Tibial nerve (tissue), 4 donors: ENCODE measurements at regions not wholly inside any gene's neighbourhood (a gene's known extent, or its start where the extent isn't known, plus 50 kb on each side); places are given as distances from the start of the nearest gene placed in this dataset.

Experiments
- DNase-seq, 2 donors: peaks; one replicate each; pipeline ENCODE4 v3.0.0-alpha.2; 2019; ENCODE audit warnings: low spot score in 2 of 2
- H3K27ac ChIP-seq, 4 donors: fragments of 200-600 bp; sonication (generic) in 3 of 4; one replicate each; pipeline ENCODE4 v1.5.1; 2017 to 2019; ENCODE audit warnings: mild to moderate bottlenecking in 1 of 4
- H3K27me3 ChIP-seq, 2 donors: fragments of 200-600 bp; sonication (generic) in 1 of 2; one replicate each; pipeline versions ENCODE4 v1.5.1 to v1.6.0; 2017 to 2019
- H3K36me3 ChIP-seq, 3 donors: fragments of 200-600 bp; sonication (generic); one replicate each; pipeline ENCODE4 v1.5.1; 2018 to 2019
- H3K4me1 ChIP-seq, 4 donors: fragments of 200-600 bp; sonication (generic) in 3 of 4; one replicate each; pipeline ENCODE4 v1.5.1; 2017 to 2019
- H3K4me3 ChIP-seq, 4 donors: fragments of 200-600 bp; sonication (generic) in 3 of 4; one replicate each; pipeline ENCODE4 v1.5.1; 2017 to 2019; ENCODE audit warnings: mild to moderate bottlenecking in 1 of 4, moderate library complexity in 1 of 4
- H3K9me3 ChIP-seq, 4 donors: fragments of 200-600 bp; sonication (generic) in 3 of 4; one replicate each; pipeline ENCODE4 v1.5.1; 2017 to 2019
- EP300 ChIP-seq, 2 donors: sonication (generic); formaldehyde crosslinking; IDR thresholded peaks; one replicate each; pipeline ENCODE4 v1.6.1; 2017; ENCODE audit warnings: antibody characterized with exemption in 2 of 2, mild to moderate bottlenecking in 1 of 2
- POLR2A ChIP-seq, 2 donors: fragments of 450-650 bp; IDR thresholded peaks; one replicate each; pipeline ENCODE4 v1.6.1; 2017; ENCODE audit warnings: antibody characterized with exemption in 2 of 2, mild to moderate bottlenecking in 2 of 2, moderate library complexity in 2 of 2
- WGBS, 2 donors: methylation state at CpG; one replicate each; pipeline ENCODE4 v1.1.5; 2018; 5-methylcytosine and 5-hydroxymethylcytosine counted together
- TF ChIP-seq, protein P1 (sequence below), 5 experiments: fragments of 200-600 bp in 3 of 5; fragments of 450-650 bp in 2 of 5; sonication (generic) in 3 of 5; IDR thresholded peaks; one replicate each; pipeline ENCODE4 v1.5.1; 2016 to 2019; ENCODE audit warnings: antibody characterized with exemption in 5 of 5, mild to moderate bottlenecking in 3 of 5, moderate library complexity in 2 of 5

DNA sequence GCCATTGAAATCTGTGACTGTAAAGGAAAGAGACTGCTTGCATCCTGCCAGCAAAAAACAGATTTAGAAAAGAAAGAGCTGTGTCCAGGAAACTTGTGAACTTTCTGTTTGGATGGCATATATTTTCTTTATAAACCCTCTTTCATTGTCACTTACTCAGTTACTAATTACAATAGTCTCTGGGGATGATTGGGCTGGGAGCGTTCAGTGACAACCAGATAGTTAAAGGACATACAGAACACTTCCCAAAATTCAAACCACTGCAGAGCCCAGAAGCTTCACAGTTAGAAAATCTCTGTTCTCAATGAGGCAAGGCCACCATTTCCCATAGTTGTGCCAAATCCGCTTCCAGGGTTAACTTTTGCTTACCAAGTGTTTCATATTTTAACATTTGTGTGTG lies 98.6 kb upstream of the TAB2 start:
- Histone ChIP-seq H3K4me3 (no peak overlapping the region), H3K36me3 (no peaks in the 10 kb centered on the region), H3K9me3 (no peaks in the 10 kb centered on the region), H3K27me3 (no peaks in the 10 kb centered on the region), H3K4me1 (peaks cover 0 to 29% (median 11%) of the 10 kb centered on the region in 4 donors), H3K27ac (no peak overlapping the region)
- no peak for DNase-seq
- WGBS, 2 donors = 73 to 80% methylated on average over 2 of the region's 2 CpGs
- no peak for TF ChIP-seq EP300 (IDR thresholded peaks at IDR 0.05)
- TF ChIP-seq, protein P1, sequence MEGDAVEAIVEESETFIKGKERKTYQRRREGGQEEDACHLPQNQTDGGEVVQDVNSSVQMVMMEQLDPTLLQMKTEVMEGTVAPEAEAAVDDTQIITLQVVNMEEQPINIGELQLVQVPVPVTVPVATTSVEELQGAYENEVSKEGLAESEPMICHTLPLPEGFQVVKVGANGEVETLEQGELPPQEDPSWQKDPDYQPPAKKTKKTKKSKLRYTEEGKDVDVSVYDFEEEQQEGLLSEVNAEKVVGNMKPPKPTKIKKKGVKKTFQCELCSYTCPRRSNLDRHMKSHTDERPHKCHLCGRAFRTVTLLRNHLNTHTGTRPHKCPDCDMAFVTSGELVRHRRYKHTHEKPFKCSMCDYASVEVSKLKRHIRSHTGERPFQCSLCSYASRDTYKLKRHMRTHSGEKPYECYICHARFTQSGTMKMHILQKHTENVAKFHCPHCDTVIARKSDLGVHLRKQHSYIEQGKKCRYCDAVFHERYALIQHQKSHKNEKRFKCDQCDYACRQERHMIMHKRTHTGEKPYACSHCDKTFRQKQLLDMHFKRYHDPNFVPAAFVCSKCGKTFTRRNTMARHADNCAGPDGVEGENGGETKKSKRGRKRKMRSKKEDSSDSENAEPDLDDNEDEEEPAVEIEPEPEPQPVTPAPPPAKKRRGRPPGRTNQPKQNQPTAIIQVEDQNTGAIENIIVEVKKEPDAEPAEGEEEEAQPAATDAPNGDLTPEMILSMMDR (IDR thresholded peaks at IDR 0.05) = no peak

DNA sequence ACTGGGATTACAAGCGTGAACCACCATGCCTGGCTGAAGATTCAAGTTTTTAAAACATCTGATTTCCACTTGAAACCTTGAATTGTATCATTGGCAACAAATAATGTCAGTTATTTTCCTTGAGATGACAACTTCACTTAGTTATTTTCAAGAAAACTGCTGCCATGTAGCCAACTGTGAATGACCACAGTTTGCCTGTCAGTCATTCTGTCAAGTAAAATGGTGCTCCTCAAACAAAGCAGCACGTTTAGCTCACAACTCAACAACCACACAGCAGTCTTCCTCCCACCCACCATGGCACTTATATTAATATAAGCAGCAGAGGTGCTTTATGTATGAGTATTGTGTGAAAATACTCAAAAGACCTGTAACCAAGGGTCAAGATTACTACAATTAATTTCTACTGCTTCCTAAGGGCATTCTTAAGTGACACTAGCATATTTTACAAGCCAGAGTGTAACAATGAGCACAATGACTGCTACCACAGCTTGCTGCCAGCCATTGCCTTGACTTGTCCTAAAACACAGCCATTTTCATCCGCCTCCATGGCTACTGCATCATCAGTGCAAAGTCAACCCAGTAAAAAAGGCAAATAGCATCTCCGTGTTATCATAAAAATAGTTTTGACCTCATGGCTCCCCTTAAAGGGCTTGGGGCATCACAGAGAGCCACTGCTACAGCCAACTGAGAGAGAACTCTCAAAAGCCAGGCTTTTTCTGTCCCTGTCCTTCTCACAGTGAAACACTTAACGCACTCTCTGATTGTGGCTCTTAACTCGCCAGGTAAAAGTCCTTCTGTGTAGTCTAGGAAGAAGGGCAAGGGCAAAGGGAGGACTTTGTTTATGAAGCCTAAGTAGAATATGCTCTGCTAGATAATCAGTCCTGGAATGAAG lies 96.4 kb upstream of the TAB2 start:
- TF ChIP-seq EP300 (IDR thresholded peaks at IDR 0.05) = no peak
- TF ChIP-seq, protein P1 (IDR thresholded peaks at IDR 0.05) = no peak
- no peak for TF ChIP-seq POLR2A (IDR thresholded peaks at IDR 0.05)
- 62 to 70% methylated on average over 6 of the region's 6 CpGs for WGBS, 2 donors
- no peak overlapping the region for H3K4me3 ChIP-seq
- no peaks in the 10 kb centered on the region for H3K27me3 ChIP-seq
- no peak for DNase-seq
- peaks cover 0 to 51% (median 17%) of the 10 kb centered on the region in 4 donors for H3K4me1 ChIP-seq
- H3K27ac ChIP-seq = no peak overlapping the region
- no peaks in the 10 kb centered on the region for H3K36me3 ChIP-seq
- H3K9me3 ChIP-seq = no peaks in the 10 kb centered on the region

DNA sequence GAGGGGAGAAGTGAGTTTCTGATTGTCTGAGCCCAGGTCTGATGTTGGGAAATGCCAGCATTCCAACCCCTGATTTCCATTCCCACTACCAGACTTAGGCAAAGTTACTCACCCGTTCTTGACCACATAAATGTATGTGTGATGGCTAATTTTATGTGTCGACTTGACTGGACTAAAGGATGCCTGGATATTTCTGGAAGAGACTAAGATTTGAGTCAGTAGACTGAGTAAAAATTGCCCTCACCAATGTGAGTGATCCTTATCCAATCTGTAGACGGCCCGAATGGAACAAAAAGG lies 95.8 kb upstream of the TAB2 start:
- DNase-seq = no peak
- no peaks in the 10 kb centered on the region for H3K9me3 ChIP-seq
- WGBS, 2 donors = 89 to 97% methylated on average over 4 of the region's 4 CpGs
- H3K4me1 ChIP-seq = peaks cover 0 to 57% (median 20%) of the 10 kb centered on the region in 4 donors
- no peaks in the 10 kb centered on the region for H3K36me3 ChIP-seq
- no peak overlapping the region for H3K4me3 ChIP-seq
- TF ChIP-seq POLR2A (IDR thresholded peaks at IDR 0.05) = no peak
- no peak for TF ChIP-seq EP300 (IDR thresholded peaks at IDR 0.05)
- TF ChIP-seq, protein P1 (IDR thresholded peaks at IDR 0.05) = no peak
- H3K27ac ChIP-seq = no peak overlapping the region
- H3K27me3 ChIP-seq = no peaks in the 10 kb centered on the region

DNA sequence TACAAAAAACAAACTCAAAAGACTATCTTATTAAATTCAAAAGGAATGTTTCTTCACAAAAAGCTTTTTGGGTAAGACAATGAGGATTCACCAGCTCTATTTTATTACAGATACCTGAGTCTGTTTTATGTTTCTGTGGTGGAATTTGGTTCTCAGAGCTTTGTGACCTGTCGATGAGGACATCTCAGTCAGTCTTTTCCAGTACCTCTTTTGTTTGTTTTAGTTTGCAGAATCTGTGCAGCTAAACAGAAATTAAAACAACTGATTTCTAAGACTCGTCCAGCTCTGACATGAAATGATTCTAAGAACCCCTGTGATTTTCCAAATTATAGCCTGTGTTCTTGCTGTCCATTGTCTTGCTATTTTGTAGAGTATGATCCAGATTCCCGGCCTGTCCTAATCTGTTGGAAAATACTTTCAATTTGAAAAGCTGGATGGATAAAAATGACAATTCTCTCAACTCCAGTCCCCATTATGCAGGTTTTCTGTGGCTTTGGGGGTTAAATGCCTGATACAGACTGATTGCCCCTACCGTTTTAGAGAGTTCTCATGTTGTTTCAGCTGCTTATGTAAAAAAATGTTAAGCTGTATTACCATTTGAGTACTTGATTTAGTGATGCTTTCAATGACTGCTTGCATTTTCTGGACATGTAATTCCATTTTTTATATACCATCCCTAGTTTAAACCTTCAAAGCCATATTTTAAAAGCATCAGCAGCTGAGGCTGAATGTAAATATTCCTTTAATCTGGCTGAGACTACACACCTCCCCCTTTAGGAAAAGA lies 94.2 kb upstream of the TAB2 start:
- no peak for DNase-seq
- 29 to 32% methylated on average over 4 of the region's 4 CpGs for WGBS, 2 donors
- peak overlapping the region in 1 of 4 donors; percentile 46 for H3K27ac ChIP-seq
- no peaks in the 10 kb centered on the region for H3K27me3 ChIP-seq
- peaks cover 0 to 63% (median 26%) of the 10 kb centered on the region in 4 donors for H3K4me1 ChIP-seq
- H3K9me3 ChIP-seq = no peaks in the 10 kb centered on the region
- no peak overlapping the region for H3K4me3 ChIP-seq
- H3K36me3 ChIP-seq = no peaks in the 10 kb centered on the region
- TF ChIP-seq, protein P1 (IDR thresholded peaks at IDR 0.05) = no peak
- TF ChIP-seq POLR2A (IDR thresholded peaks at IDR 0.05) (no peak), EP300 (IDR thresholded peaks at IDR 0.05) (no peak)

DNA sequence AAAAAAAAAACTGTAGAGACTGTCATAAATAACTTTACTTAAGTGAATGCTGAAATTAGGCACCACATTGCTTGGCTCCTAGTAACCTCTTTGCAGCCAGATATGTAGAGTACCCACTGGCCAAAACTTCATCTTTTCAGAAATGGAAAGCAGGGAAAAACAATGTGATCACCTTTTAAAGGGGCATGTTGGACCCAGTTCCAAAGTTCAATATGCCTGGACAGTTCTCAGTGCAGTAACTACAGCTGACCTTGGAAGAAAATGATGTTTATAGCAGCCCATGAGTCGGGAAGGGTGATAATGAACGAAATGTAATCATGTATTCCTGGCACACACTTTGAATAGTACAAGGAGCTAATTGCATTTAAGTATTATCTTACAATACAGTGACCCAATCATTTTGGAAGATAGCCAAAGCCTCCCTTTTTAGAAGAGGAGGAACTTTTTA lies 93.6 kb upstream of the TAB2 start:
- TF ChIP-seq EP300 (IDR thresholded peaks at IDR 0.05) (no peak), POLR2A (IDR thresholded peaks at IDR 0.05) (no peak)
- TF ChIP-seq, protein P1 (IDR thresholded peaks at IDR 0.05) = no peak
- H3K27me3 ChIP-seq = no peaks in the 10 kb centered on the region
- H3K9me3 ChIP-seq = no peaks in the 10 kb centered on the region
- H3K4me1 ChIP-seq = peaks cover 0 to 63% (median 26%) of the 10 kb centered on the region in 4 donors
- DNase-seq = no peak
- H3K27ac ChIP-seq = no peak overlapping the region
- no peaks in the 10 kb centered on the region for H3K36me3 ChIP-seq
- 25 to 26% methylated on average over 2 of the region's 2 CpGs for WGBS, 2 donors
- no peak overlapping the region for H3K4me3 ChIP-seq
